NCI-H510A (cell line): ENCODE measurements at regions not wholly inside any gene's neighbourhood (a gene's known extent, or its start where the extent isn't known, plus 50 kb on each side); places are given as distances from the start of the nearest gene placed in this dataset.

Experiments
- DNase-seq: peaks from one replicate; lab custom pipeline; 2025; lab: John Stamatoyannopoulos, UW

DNA sequence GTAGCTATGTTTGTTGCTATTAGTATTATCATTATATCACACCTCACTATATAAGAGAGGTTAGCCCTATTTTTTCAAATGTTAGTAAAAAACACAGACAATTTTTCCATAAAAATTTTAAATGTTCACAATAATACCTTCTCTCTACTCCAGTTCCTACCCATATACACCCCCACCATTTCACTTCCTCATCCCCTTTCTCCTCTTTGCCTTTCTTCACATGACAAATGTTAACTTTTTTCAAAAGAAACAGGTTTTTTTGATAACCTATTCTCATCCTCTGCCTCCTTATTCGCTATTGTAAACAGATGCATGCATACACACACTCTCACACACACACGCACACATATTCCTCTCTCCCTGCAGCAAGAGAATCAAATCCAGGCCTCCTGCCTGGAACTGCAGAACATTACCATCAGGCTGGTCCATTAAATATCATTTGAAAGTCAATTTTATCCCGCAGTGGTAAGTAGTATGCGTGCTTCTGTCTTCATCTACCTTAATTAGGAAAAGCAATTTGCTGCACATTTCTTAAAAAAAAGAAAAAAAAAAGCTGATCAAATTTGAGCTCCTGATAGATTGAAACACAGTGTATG lies 55.5 kb downstream of the MID1IP1 start:
- no peak for DNase-seq

DNA sequence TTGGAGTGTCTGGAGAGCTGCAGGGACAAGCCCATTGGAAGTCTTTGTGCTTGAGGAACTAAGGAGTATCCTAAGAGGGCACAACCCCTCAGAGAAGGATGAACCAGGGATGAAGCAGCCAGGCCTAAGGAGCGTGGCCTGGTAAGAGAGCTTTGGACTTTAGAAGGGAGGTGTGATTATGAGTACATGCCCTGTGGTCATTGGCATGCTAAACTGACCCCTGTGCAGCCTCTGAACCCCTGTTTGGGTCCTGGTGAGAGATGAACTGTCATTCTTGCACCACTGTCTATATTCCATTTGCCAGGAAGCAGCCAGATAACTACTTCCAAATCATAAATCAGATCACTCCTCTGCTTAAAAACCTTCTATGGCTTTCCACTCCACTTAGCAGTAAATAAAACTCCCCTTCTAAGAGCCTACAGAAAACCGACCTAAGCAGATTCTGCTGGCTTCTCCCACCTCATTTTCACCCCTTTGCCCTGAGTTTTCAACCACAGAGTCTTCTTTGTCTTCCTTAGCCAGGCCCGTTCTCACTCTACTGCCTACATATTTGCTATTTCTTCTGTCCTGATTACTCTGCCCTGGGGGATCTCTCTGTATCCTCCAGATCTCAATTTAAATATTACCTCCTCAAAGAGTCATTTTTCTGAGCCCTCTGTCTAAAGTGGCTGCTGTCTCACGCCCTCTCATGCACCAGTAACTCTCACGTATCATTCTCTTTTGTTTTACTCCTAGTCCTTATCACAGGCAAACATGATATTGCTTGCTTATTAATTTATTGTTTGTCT lies 56.7 kb downstream of the MID1IP1 start:
- DNase-seq = no peak

DNA sequence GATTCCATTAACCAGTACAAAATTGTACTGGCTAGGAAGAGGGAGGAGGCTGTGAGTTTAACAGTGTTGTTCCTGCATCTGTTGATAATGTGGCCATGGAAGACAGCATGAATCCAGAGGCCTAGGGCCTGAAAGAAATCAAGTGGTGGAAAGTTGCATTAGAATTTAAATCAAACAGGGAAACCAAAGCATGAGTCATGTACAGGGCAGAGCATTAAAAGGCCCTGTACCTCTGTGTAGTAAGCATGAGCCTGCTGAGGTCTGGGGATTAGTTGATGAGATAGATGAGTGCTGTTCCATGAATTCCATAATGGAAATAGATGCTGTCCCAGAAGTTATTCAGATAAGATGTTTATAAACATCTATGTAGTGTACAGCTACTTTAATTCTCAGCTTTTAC lies 58.3 kb downstream of the MID1IP1 start:
- no peak for DNase-seq

DNA sequence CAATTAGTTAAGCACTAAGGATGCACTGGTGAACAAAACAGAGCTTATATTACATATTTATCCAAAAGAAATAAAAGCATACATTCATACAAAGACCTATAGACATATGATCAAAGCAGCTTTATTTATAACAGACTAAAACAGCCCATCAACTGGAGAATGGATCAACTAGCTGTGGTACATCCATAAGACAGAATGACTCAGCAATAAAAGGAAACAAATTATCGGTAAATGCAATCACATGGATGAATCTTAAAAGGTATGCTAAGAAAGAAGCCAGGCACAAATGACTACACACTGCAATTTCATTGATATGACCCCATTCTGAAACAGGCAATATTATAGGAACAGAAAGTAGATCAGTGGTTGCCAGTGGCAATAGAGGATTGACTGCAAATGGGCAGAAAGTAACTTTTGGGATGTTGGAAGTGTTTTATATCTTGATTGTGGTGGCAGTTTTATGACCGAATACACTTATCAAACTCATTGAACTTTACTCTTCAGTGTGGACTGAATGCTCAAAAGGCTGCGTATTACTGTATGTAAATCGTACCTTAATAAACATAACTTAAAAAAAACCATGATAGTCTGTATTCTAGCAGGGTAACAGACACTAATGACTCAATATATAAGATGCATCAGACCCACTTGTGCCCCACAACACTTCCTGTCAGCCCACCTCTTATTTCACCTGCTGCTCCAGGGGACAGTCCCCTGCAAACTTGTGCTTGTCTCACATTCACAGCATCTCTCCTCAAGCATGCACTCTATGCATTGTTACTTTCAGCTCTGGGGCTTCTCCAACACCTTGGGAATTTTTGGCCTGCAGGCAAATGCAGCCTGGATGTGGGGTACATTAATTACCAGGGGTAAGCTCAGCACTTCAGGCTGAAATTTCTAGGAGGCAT lies 59.1 kb downstream of the MID1IP1 start:
- no peak for DNase-seq

DNA sequence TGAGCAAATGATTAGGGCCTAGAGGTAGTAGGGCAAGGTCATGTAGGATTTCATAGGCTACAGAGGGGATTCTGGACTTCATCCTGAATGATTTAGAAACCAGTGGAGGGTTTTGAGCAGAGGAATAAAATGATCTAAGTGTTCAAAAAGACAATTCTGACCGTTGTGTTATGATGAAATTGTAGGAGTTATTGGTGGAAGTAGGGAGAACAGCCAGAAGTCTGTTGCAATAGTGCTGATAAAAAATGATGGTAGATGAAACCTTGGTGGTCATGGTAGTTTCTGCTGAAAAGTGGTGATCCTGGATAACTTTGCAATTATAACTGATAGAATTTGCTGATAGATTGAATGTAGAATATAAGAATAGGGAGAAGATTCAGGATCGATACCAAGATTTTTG lies 60.2 kb downstream of the MID1IP1 start:
- no peak for DNase-seq

DNA sequence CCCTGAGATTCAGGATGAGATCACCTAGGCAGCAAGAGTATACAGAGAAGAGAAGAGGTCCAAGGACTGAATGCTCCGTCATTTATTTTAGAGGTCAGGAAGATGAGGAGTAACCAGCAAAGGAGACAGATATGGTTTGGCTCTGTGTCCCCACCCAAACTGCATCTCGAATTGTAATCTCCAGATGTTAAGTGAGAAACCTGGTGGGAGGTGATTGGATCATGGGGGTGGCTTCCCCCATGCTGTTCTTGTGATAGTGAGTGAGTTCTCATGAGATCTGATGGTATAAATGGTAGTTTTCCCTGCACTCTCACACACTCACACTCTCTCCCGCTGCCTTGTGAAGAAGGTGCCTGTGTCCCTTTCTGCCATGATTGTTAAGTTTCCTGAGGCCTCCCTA lies 60.8 kb downstream of the MID1IP1 start:
- DNase-seq = no peak

DNA sequence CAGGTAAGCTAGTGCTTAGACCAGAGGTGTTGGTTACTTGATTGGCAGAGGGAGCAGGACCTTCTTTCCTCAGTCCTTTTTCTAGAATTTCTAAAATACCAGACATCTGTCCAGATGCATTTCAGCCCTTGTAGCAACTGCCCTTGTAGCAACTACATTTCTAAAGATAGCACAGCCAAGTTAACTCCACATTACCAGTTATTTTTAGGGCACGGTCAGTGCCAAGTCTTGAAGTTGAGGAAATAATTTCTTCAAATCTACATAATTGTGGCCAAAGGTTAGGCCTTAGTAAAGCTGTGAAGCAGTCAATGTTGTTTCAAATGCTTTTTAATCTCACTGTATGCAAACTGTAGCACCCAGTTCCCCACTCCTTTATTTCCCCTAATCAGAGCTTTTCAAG lies 62.9 kb downstream of the MID1IP1 start:
- DNase-seq = no peak

DNA sequence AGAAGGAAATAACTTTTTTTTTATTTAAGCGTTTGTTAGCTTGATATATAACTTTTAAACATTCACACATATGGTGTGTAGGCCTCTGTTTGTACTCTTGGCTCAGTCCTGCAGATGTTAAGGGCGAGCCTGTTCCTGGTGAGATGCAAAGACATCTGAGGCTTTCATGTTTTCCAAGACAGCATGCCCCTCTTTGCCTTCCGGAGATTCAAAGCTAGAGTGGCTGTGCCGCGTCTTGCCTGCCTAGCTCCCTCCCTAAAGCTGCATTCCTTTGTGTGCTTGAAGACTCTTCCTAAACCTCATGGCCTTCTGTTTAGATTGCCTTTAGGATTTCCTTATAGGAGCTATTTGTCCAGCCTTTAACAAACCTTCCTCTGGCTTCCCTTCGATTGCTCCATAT lies 67.1 kb downstream of the MID1IP1 start:
- DNase-seq = no peak

DNA sequence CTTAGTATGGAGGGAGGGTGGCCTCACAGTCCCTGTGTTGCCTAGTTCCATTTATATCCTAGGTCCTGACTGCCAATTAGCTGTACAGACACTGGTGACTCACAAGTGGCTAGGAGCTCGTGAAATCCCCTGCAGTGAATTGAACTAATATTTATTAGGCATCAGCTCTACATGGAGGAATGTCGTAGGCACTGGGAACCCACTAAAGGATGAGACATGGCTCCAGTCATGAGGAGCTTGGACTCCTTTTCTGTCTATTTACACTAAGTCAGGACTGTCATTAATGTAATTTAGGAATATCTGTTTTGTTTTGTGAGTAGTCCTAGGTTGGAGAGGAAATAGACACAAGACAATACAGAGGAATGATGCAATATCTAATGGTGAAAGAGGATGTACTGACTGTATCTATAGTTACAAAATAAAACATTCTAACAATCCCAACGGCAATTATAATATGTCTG lies 67.7 kb downstream of the MID1IP1 start:
- DNase-seq = no peak

DNA sequence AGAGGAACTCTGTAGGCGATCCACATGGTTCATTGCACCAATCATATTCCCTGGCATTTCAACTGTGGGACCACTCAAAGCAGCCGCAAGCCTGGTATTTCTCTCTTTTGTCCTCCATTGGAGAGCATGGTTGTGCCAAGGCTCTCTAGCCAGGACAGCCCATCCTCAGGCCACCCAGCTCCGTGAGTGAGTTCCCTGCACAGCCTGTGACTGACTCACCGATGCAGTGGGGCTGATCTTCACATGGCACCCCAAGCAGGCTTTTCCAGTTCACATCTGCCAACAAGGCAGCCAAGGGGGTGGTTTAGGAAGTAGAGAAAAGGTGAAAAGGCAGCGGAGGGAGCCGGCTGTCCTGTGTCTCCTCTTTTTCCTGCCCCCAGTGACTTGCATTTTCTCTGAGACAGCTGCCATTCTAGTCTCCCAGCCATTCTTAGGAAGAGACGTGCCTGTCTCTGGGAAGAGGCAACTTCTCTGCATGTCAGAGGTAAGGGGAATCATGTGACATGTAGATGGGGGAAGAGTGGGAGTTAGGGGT lies 69.2 kb downstream of the MID1IP1 start:
- DNase-seq = no peak

DNA sequence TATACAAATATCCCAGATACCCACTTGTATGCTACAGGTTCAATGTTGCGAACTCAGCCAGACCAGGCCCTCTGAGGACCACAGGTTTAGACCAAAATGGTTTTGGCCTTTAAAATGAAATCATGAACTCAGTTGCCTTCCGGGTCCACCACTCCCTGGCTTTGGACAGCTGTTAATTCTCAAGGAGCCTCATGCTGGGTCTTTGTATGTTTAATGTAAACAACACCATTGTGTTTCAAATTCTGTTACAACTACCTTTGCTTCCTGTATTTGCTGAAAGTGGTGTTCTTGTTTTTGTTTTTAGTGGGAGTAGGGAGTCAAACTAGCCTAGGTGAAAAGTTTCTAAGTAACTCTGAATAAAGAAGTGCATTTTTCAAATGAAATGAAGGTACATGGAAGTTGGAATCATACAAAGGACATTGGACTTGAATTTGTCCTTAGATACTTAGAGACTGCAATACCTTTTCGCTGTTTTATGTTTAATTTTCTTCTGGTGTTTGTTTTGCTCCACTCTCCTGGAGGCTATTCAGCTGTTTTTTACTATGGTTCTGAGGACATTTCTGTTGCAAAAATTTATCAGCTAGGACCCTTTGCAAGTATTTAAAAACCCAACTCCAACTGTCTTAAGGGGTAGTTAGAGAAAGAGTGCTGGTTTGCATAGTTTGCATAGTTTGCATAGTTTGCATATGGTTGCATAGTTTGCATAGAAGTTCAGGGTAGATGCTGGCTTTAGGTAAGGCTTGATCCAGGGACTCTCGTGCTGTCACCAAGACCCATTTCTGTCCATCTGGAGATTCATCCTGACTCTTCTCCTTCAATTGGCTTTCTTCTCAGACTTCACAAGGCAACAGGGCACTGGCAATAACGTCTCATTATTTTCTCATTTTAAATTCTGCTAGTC lies 70.1 kb downstream of the MID1IP1 start:
- no peak for DNase-seq

DNA sequence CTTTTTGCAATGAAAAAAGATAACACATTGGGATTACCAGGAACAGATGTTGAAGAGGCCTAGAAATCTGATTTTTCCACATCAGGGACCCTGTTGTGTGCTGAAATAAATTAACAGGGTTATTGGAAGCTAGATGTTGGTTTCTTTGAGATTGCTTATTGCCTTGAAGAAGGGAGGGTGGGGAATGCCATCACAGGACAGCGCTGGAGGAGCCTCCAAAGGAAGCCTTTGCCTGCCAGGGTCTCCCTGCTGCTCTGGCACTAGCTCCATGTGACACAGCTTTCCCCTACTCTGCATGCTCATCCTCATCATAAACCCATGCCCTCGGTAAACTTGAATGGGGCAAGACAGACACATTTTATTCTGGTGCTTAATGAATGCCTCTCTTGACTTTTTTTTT lies 76.1 kb downstream of the MID1IP1 start:
- no peak for DNase-seq

DNA sequence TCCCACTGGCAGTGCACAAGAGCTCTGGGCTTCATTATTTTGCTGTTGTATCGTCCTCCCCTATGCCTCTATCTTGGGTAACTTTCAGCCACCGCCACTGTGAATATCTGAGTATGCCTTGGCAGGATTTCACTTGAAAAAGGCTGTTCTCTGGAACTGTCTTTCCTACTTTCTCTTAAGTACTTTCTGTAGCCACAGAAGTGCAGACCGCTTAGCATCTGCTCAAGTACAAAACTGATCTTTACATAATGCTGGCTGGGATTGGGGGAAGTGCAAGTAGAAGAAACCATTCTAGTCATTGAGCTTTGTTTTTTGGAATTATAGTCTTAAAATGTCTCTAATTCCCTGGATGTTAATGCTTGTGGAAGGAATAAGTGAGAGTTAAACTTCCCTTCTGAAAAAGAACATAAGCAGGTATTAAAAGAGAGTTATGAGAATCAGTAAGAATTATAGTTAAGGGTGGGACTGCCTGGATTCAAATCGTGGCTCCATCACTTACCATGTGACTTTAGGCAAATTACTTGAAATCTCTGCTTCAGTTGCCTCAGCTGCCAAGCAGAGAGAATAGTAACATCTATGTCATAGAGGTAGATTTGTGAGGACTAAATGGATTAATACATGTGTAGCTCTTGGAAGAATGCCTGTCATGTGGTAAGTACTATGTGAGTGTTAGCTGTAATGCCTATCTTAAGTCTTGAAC lies 77.5 kb downstream of the MID1IP1 start:
- DNase-seq = no peak

DNA sequence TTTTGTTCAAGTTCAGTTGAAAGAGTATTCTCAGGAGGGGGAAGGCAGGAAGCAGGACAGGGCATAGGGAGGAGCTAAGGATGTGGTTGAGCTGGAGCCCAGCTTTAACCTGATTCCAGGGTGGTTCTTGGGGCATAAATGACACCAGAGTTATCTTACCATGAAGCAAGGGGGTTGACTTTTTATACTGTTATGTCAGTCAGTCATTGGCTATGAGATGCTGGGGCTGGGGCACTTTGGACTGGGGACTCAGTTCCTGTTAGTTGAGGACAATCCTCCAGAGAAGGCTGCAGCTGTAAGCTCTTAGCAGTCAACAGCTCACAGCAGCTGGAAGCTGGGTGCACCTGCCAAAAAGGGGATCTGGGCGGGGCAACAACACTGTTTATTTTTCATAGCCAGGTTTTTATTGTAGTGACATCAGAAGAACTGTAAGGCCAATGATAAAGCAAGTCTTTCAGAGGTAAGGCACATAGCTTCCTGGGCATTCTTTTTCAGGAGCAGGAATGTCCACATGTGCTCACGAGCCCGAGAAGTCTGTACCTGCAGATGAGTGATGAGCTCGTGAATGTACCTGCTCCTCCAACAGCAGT lies 78.5 kb downstream of the MID1IP1 start:
- peak; percentile 72 for DNase-seq

DNA sequence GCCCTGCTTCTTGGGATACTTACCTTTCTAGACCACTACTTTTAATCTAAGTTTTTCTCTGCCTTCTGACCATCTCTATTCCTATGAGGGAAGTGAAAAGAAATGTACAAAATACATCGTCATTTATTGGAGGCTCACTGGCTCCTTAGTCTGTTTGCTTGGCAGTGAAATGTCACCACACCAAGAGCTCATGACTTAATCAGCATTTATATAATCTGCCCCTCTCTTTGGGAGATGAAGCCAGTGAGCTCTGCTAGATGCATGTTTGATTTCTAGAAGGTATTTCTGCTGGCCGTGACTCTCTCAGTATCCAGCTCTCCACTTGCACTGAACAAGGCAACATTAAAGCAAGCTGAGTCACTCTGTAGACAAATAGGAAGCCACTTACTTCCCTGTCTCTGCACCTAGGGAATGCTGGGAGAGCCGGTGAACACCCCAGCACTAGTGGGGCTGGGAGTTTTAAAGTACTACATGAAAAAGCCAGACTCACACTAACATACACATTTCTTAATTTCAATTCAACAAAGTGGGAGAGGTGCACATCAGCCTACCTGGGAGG lies 79.1 kb downstream of the MID1IP1 start:
- DNase-seq = peak; percentile 8

DNA sequence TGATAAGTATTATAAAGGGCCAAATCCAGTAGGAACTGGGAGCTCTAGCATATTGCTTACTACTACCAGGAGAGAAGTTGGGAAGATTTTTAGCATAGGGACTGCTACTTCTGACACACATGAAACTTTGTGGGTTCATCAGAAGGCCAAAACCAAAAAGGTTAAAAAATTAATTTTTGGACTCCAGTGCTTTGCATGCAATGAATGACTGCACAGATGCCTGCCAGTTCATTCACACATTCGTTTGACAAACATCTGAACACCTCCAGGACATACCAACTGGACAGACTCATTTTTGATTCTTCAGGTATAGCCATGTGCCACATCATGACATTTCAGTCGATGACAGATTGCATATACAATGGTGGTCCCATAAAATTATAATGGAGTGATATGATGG lies 79.8 kb downstream of the MID1IP1 start:
- DNase-seq = no peak

DNA sequence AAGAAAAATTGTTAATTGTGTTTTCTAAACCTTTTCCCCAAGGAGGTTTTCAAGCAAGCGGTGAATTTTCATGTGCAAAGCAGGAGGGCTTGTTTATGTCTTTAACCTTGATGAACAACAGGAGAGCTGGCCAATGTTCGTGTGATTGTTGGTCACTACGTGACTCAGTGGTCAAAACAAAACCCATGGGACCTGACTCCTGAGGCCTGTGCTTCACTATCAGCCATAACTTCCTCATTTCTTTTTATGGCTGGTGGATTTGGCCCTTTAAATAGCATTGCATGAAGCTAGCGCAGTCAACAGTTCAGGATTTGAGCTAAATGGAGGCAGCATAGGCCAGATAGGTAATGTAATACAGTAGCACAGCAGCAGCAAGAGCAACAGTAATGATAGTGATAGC lies 80.5 kb downstream of the MID1IP1 start:
- no peak for DNase-seq

DNA sequence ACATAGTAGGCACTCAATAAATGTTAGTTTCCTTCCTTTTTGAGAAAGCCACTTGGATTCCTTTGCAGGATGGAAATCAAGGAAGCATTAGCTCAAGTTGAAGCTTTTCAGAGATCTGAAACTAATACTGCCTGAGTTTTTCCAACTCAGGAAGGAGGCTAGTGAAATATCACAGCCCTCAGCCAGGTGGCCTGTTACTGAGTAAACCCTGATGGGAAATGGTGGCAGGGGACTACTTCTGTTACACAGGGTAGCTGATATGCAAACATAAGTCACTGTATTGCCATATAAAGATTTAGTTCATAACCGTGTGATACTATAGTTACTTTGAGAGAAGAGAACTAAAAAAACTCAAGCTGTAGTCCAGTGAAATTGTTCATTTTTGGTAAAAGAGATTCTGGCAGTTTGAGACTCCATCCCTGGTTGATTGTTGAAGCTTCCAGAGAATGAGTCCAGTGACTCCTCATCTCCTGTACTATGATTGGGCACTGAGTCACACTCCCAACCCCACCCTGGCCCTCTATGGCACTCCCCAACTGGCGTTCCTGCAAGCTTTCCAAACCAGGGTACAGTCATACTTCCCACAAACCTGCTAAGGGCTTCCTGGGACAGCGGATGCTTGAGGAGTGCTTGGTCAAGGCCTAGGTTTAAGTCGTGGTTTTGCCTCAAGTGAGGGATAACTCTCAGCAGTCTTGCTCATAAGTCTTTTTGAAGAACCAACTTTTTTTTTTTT lies 81.8 kb downstream of the MID1IP1 start:
- DNase-seq = no peak

DNA sequence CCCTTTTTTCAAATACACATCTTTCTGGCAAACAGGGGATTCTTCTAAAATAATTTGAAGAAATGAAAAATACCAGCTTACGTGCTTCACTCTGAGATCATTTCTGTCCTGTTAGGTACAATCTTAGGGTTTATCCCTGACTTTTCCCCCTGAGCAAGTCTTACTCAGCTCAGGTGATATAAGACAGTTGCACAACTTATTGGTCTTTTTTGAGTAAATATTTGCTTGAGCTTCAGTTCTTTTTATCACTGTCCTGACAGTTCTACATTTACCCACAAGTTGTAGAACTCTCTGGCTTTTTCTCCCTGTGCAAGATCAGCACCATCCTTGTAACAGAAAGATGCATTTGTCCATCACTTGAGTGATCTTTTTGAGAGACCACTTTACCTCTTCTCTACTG lies 84.9 kb downstream of the MID1IP1 start:
- DNase-seq = no peak
